HFFc6 (cell line): ENCODE measurements at regions not wholly inside any gene's neighbourhood (a gene's known extent, or its start where the extent isn't known, plus 50 kb on each side); places are given as distances from the start of the nearest gene placed in this dataset.
A peak's percentile ranks its signal among the peaks of the same experiment; 100 is the strongest.

Experiments used
- DNase-seq: peaks from one replicate; pipeline ENCODE4 v3.0.0-alpha.2; 2018
- H3K27ac Mint-ChIP-seq: 2 replicates; pipeline ENCODE4 v1.8.0; 2020; ENCODE audit warnings: mild to moderate bottlenecking, mixed read lengths
- H3K27me3 Mint-ChIP-seq: 2 replicates; pipeline ENCODE4 v1.8.0; 2021; ENCODE audit warnings: mild to moderate bottlenecking, moderate library complexity, mixed read lengths; ENCODE audit not compliant: insufficient read depth
- H3K36me3 Mint-ChIP-seq: 2 replicates; pipeline ENCODE4 v1.8.0; 2021; ENCODE audit warnings: low read depth, mixed read lengths
- H3K4me1 Mint-ChIP-seq: 2 replicates; pipeline ENCODE4 v1.8.0; 2020; ENCODE audit warnings: low read depth, mixed read lengths
- H3K4me3 Mint-ChIP-seq: 2 replicates; pipeline ENCODE4 v1.8.0; 2020; ENCODE audit warnings: mild to moderate bottlenecking, moderate library complexity, mixed read lengths
- H3K9me3 Mint-ChIP-seq: 2 replicates; pipeline ENCODE4 v1.8.0; 2020; ENCODE audit warnings: mild to moderate bottlenecking, mixed read lengths
- TF ChIP-seq, protein P1 (sequence below): fragments of 200-600 bp; sonication (generic); IDR thresholded peaks from 2 replicates; pipeline ENCODE4 v1.5.0; 2021; ENCODE audit warnings: antibody characterized with exemption, mild to moderate bottlenecking

DNA sequence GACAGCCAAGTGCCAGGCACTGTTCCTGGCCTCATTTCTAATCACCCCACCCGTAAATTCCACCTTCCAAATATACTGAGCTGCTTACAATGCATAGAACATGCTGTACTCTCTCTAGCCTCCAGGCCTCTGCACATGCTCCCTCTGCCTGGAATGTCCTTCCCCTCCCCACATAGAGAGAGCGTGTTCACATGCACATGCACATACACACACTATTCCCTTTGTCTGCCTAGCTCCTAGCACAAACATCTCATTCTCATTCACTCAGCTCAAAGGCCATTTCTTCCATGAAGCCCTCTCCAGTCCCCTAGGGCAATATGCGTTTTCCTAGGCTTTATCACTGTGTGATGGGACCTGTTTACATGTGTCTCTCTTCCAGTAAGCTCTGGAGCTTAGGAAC is 144.6 kb downstream of the WT1 start:
- Mint-ChIP-seq H3K36me3 (no peaks in the 10 kb centered on the region), H3K9me3 (no peaks in the 10 kb centered on the region), H3K4me1 (no peaks in the 10 kb centered on the region), H3K4me3 (no peak overlapping the region), H3K27ac (no peak overlapping the region), H3K27me3 (peaks cover 12% of the 10 kb centered on the region)
- no peak for DNase-seq
- TF ChIP-seq, protein P1, sequence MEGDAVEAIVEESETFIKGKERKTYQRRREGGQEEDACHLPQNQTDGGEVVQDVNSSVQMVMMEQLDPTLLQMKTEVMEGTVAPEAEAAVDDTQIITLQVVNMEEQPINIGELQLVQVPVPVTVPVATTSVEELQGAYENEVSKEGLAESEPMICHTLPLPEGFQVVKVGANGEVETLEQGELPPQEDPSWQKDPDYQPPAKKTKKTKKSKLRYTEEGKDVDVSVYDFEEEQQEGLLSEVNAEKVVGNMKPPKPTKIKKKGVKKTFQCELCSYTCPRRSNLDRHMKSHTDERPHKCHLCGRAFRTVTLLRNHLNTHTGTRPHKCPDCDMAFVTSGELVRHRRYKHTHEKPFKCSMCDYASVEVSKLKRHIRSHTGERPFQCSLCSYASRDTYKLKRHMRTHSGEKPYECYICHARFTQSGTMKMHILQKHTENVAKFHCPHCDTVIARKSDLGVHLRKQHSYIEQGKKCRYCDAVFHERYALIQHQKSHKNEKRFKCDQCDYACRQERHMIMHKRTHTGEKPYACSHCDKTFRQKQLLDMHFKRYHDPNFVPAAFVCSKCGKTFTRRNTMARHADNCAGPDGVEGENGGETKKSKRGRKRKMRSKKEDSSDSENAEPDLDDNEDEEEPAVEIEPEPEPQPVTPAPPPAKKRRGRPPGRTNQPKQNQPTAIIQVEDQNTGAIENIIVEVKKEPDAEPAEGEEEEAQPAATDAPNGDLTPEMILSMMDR, result no peak

DNA sequence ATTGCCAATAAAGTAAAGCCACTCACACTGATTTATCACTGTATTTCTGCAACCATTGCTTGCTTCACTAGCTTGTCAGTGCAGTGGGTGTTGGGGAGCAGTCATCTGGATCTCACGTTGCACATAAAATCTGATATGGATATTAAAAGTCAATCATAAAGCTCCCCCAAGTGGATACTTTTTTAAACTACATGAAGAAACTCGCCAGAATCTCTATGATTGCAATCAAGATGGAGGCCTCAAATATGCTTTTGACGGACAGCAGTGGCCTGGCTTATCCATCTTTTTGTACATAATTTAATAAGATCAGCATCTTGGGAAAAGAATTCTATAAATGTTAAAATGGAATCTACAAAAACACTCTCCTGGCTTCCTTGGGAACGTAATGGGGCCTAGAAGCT is 137.7 kb downstream of the WT1 start:
- H3K4me1 Mint-ChIP-seq, result no peaks in the 10 kb centered on the region
- H3K27ac Mint-ChIP-seq, result no peak overlapping the region
- H3K36me3 Mint-ChIP-seq, result no peaks in the 10 kb centered on the region
- H3K9me3 Mint-ChIP-seq, result no peaks in the 10 kb centered on the region
- H3K27me3 Mint-ChIP-seq, result peaks cover 6% of the 10 kb centered on the region
- no peak overlapping the region for H3K4me3 Mint-ChIP-seq
- TF ChIP-seq, protein P1, result peak; percentile 70
- peak; percentile 56 for DNase-seq

DNA sequence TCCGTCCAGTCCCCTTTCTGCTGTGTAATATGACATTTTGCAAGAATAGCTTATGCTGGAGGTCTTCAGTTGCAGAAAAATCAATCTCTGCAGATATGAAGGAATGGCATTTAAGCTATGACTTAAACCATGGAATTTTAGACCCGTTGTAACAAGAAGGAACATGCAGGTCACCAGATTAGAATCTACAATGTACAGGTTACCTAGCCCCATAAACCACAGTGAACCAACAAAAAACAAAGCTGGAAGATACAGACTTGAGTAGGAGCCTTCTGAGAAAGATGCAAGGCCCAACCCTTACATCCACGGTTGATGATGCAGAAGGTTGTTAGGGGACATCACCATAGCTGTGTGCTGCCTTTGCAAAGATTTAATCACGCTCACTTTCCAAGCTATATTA is 132.5 kb downstream of the WT1 start:
- H3K4me1 Mint-ChIP-seq, result no peaks in the 10 kb centered on the region
- H3K9me3 Mint-ChIP-seq, result no peaks in the 10 kb centered on the region
- no peaks in the 10 kb centered on the region for H3K36me3 Mint-ChIP-seq
- H3K4me3 Mint-ChIP-seq, result no peak overlapping the region
- no peak for DNase-seq
- H3K27ac Mint-ChIP-seq, result no peak overlapping the region
- TF ChIP-seq, protein P1, result no peak
- H3K27me3 Mint-ChIP-seq, result peaks cover 5% of the 10 kb centered on the region; the same call in 1 of the 2 replicates

DNA sequence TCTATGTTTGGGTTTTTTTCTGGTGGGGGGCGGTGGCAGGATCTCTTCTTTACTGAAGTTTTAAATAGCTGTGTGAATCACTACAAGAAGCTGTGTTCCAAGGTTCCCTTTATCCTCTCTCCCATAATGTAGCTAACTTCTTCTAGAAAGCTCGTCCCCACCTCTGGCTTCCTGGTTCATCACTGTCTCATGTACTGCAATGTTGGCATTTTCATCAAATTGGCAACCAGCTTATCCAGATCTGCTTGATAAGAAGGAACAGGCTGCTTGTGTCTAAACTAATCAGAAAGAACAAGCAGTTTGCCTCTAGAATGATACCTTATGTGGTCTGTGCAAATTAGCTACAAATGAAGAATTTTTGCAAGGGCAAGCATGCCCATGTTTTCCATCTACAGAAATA is 130.8 kb downstream of the WT1 start:
- Mint-ChIP-seq H3K9me3 (no peaks in the 10 kb centered on the region), H3K27me3 (peaks cover 5% of the 10 kb centered on the region; the same call in 1 of the 2 replicates), H3K27ac (no peak overlapping the region), H3K4me1 (peaks cover under 1% of the 10 kb centered on the region), H3K36me3 (no peaks in the 10 kb centered on the region), H3K4me3 (no peak overlapping the region)
- TF ChIP-seq, protein P1, result no peak
- no peak for DNase-seq

DNA sequence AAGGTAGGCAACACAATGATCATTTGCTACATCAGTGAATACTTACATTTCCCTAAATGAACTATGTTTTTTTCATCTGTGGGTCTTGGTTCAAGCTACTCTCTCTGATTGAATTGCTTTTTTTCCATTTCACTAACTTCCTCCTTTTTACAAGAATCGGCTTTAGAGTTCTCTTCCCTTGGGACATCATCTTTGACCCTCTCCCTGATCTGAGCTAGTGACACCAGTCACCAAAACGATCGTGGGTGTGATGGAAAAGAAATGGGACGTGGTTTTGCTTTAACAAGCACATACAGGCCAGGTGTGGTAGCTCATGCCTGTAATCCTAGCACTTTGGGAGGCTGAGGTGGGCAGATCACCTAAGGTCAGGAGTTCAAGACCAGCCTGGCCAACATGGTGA is 129.9 kb downstream of the WT1 start:
- Mint-ChIP-seq H3K4me3 (no peak overlapping the region), H3K27me3 (peaks cover 5% of the 10 kb centered on the region; the same call in 1 of the 2 replicates), H3K27ac (no peak overlapping the region), H3K4me1 (peaks cover 10% of the 10 kb centered on the region), H3K9me3 (no peaks in the 10 kb centered on the region), H3K36me3 (no peaks in the 10 kb centered on the region)
- TF ChIP-seq, protein P1, result no peak
- DNase-seq, result no peak

DNA sequence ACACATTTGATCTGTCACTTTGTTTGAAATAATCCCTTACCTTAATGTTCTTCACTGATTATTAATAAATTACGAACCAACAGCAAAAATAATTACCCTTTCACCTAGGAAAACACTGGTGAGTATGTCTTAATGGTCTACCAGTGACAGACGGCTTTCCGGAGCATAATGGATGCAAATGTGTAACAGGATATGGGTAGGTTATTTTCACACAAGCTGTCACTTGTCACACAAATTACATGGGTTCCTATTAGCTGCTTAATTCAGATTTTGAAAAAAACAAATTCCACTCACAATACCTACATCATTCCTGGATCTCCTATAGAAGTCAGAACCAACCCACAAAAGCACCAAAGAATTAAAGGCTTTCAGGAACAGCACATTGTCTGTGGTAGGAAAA is 127.9 kb downstream of the WT1 start:
- Mint-ChIP-seq H3K27ac (no peak overlapping the region), H3K4me1 (peaks cover 16% of the 10 kb centered on the region), H3K36me3 (no peaks in the 10 kb centered on the region), H3K9me3 (no peaks in the 10 kb centered on the region), H3K27me3 (peaks cover 8% of the 10 kb centered on the region), H3K4me3 (no peak overlapping the region)
- no peak for DNase-seq
- TF ChIP-seq, protein P1, result no peak
